SJCRH30 (cell line): ENCODE measurements at regions not wholly inside any gene's neighbourhood (a gene's known extent, or its start where the extent isn't known, plus 50 kb on each side); places are given as distances from the start of the nearest gene placed in this dataset.

ENCODE experiments used
- DNase-seq, 2 experiments: peaks; one replicate each; pipeline ENCODE4 v3.0.0-alpha.2; 2015 to 2020
- H3K27ac ChIP-seq: fragments of 250-450 bp; sonication (Bioruptor Pico); 2 replicates; pipeline ENCODE4 v1.5.1; 2020; ENCODE audit warnings: mild to moderate bottlenecking, moderate library complexity
- H3K27me3 ChIP-seq: fragments of 250-450 bp; sonication (Bioruptor Pico); 2 replicates; pipeline ENCODE4 v1.5.1; 2020; ENCODE audit warnings: mild to moderate bottlenecking, moderate library complexity
- H3K36me3 ChIP-seq: fragments of 250-450 bp; sonication (Bioruptor Pico); 2 replicates; pipeline ENCODE4 v1.5.1; 2020; ENCODE audit warnings: mild to moderate bottlenecking, moderate library complexity
- H3K4me1 ChIP-seq: fragments of 250-450 bp; sonication (Bioruptor Pico); 2 replicates; pipeline ENCODE4 v1.5.1; 2020; ENCODE audit warnings: mild to moderate bottlenecking, moderate library complexity
- H3K4me3 ChIP-seq: fragments of 250-450 bp; sonication (Bioruptor Pico); 2 replicates; pipeline ENCODE4 v1.5.1; 2020; ENCODE audit warnings: mild to moderate bottlenecking, moderate library complexity
- H3K9me3 ChIP-seq: fragments of 250-450 bp; sonication (Bioruptor Pico); replicated peaks from 2 replicates; pipeline ENCODE4 v1.5.1; 2020; ENCODE audit warnings: mild to moderate bottlenecking, moderate library complexity

DNA sequence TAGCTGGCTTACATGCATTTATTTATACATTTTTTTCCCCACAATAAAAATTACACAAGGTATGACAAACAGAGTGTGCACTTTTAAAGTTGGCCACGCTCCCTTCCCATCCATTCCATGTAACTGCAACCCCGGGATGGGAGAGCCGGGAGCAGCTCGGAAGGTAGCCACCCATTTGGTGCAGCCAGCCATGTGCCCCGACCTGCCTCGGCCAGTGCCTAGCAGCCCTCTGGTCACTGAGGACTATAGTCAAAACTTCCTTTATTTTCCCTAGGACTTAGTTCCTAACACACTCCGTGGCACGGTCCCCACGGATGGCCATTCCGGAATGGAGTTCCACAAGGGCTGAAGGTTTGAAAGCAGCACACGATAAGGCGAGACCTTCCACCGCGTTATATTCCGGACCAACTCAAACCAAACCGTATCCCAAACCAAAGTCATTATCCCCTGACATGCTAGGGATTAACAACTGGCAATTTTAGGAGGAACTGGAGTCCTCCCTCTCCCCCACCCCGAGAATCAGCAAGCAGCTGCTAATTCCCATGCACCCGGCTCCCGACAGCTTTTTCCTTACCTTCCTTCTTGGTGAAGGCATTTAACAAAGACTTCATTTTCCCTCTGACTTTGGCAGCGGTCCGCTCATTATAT, 426.4 kb downstream of the SHANK2 start:
- Histone ChIP-seq H3K9me3 (no peaks in the 10 kb centered on the region), H3K4me1 (no peaks in the 10 kb centered on the region), H3K36me3 (no peaks in the 10 kb centered on the region), H3K27me3 (peaks cover 4% of the 10 kb centered on the region; the same call in 1 of the 2 replicates), H3K4me3 (no peak overlapping the region), H3K27ac (no peak overlapping the region)
- DNase-seq, result no peak

DNA sequence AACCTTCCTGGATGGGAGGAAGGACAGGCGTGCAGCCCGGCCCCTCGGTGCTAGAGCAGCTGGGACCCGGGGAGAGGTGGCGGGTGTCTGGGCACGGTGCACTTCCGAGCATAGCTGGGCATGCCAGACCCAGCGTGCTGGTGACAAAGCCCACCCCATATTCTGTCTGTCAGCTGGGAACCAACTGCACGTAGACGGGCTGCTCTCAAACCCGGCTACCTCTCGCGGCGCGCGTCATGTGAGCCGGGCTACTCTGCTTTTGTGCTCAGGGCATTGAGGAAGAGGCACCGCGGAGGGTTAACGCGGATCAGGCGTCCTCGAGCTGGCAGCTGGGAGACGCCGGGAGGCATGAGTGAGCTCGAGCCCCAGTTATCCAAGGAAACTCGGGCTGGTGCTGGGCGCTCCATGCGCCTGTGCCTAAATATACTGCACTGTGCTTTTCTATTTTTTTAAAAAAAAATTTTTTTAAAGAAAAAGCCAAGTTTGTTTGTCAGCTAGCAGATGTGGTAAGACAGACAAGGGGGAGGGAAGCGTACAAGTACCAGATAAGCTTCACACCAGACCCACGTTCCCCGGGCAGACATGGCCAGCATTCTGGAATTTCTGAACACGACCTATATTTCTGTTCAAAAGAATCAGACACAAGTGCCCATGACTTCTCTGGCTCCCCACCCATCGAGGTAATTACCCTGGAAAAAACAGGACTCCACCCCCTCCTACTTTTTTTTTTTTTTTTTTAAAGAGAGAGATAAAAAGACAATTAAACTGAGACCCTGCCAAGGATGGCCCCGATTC, 425.6 kb downstream of the SHANK2 start:
- no peaks in the 10 kb centered on the region for H3K4me1 ChIP-seq
- peaks cover 4% of the 10 kb centered on the region; the same call in 1 of the 2 replicates for H3K27me3 ChIP-seq
- H3K27ac ChIP-seq, result no peak overlapping the region
- DNase-seq, result no peak
- H3K4me3 ChIP-seq, result no peak overlapping the region
- H3K9me3 ChIP-seq, result no peaks in the 10 kb centered on the region
- no peaks in the 10 kb centered on the region for H3K36me3 ChIP-seq

DNA sequence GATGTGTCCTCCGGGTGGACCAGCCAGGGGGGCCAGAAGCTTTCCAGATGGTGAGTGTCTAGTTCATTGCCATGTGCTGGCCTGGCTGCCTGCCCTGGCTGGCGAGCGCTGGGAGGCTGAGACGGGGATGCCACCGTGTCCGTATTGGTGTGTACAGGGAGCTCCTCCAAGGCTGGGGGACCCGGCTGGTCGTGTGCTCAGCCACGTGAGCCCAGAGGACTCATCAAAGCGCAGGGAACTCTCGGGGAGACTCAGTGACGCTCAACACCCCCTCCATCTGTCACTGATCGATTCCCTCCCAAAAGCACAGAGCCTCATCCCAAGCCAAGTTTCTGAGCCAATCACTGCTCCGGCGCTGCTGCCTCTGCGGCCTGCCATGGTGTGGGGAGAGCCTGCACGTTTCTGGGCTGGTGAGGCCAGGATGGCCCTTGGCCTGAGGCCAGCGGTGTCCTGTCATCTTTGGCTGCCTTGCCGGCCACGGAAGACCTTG, 423.7 kb downstream of the SHANK2 start:
- Histone ChIP-seq H3K27me3 (peaks cover 4% of the 10 kb centered on the region; the same call in 1 of the 2 replicates), H3K36me3 (no peaks in the 10 kb centered on the region), H3K9me3 (no peaks in the 10 kb centered on the region), H3K27ac (no peak overlapping the region), H3K4me3 (no peak overlapping the region), H3K4me1 (no peaks in the 10 kb centered on the region)
- no peak for DNase-seq

DNA sequence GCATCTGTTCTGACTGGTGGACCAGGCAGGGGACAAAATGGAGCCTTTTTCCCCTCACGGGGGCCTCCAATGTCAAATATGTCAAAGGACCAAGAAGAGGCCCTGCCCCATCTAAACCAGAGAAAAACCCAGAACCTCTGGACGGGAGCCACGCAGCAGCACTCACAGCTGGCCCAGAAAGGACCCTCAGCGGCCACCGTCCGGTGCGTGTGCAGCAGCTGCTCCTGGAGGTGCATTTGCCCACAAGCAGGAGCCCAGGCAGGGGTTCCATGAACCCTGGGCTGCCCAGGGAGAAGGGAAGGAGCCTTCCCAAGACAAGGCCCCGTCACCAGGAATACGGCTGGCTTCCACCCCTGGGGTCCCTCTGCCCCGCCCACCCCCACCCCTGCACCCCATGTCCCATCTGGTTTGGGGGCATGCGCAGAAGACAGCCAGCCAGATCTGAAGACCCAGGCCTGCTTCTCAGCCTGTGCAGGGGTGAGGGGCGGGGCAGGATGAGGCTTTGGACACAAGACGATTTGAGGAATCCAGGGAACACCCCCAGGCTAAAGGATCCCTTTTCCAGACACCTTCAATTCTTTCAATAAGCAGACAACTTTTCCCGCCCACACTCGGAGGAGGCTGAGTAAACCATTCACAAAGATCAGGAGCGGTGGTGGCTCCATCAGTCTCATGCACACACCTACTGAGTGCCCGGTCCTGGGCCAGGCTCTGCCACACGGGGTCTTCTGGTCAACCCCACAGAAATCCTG, 423.1 kb downstream of the SHANK2 start:
- H3K4me1 ChIP-seq, result no peaks in the 10 kb centered on the region
- H3K27me3 ChIP-seq, result peaks cover 4% of the 10 kb centered on the region; the same call in 1 of the 2 replicates
- no peaks in the 10 kb centered on the region for H3K9me3 ChIP-seq
- H3K36me3 ChIP-seq, result no peaks in the 10 kb centered on the region
- no peak overlapping the region for H3K4me3 ChIP-seq
- DNase-seq, result no peak
- no peak overlapping the region for H3K27ac ChIP-seq

DNA sequence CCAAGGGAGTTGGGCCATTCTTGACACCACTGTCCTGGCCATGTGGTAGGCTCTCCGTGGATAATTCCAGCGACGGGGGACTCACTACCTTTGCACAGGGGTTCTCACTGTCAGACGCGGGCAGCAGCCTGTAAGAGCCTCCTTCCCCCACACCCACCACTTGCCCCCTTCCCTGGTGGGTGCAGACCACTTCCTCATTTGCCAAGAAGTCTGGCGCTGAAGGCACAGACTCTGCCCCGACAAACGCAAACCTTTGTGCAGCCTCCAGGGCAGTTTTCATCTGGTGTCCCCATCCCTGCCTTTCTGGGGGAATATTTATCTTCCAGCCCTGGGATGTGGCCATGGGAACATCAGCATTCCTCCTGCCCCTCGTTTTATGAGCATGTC, 422.5 kb downstream of the SHANK2 start:
- Histone ChIP-seq H3K27me3 (peaks cover 4% of the 10 kb centered on the region; the same call in 1 of the 2 replicates), H3K4me3 (no peak overlapping the region), H3K9me3 (no peaks in the 10 kb centered on the region), H3K36me3 (no peaks in the 10 kb centered on the region), H3K4me1 (no peaks in the 10 kb centered on the region), H3K27ac (no peak overlapping the region)
- no peak for DNase-seq

DNA sequence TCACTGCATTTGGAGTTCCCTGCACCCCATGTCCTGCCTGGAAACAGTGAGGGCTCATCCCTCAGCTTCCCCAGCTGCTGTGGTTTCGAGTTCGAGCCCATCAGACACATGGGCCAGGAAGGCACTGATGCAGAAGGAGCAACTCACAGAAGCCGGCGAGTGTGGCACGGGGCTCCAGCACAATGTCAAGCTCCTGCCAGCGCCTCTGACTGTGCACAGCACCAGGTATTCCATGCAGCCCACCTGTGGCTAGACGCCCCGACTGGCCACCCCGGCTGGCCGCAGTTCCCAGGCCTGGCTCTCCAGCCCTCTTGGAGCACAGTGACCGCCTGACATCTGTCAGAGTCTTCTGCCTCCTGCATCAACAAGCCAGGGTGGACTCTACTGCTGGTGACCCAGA, 419.4 kb downstream of the SHANK2 start:
- Histone ChIP-seq H3K36me3 (no peaks in the 10 kb centered on the region), H3K27me3 (no peaks in the 10 kb centered on the region), H3K4me1 (no peaks in the 10 kb centered on the region), H3K27ac (no peak overlapping the region), H3K4me3 (no peak overlapping the region), H3K9me3 (no peaks in the 10 kb centered on the region)
- DNase-seq, result no peak

DNA sequence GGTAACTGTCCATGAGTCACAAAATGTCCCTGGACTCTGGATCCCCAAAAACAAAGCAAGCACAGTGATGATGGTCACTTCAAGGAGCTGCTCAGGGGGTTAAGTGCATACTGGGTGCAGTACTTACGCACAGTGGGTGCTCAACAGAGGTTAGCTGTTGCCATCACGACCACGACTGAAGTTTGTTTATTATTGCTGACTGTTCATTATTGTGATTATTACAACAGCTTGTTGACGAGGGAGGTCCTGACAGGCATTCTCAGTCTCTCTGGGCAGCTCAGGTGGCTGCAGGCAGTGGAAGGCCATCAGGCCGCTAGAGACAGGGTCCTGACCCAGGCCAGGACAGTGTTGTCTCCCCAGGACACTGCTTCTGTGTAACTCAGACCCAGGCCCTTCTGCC, 418.8 kb downstream of the SHANK2 start:
- Histone ChIP-seq H3K27ac (no peak overlapping the region), H3K4me1 (no peaks in the 10 kb centered on the region), H3K9me3 (no peaks in the 10 kb centered on the region), H3K27me3 (no peaks in the 10 kb centered on the region), H3K4me3 (no peak overlapping the region), H3K36me3 (no peaks in the 10 kb centered on the region)
- no peak for DNase-seq

DNA sequence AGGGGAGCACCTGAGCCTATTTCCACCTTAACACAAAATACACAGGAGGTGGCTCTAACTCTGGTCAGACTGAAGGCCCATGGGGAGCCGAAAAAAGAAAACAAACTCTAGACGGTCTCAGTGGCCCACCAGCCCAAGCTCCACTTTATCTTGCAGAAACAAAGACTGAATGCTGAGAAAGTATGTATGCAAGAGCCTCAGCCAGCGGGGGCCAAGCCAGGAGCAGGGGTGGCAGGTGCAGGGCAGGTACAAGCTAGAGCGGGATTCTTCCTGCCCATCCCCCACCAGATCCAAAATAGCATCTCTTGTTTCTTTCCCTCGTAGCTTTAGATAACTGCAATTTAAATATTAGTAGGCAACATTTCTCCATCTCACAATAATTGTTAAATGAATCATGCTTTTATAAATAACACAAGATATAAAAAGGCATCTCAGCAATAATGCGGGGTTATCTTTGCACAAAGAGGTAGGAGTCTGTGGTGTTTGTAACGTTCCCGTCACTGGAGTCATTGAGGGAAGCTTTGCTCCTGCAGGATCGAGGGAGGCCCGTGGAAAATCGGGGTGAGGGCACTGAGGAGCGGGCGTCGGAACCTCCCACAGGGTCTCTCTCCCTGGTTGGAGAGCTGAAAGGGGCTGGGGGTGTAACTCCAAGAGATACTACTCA, 418.0 kb downstream of the SHANK2 start:
- no peak overlapping the region for H3K4me3 ChIP-seq
- H3K27ac ChIP-seq, result no peak overlapping the region
- no peaks in the 10 kb centered on the region for H3K36me3 ChIP-seq
- DNase-seq, result no peak
- no peaks in the 10 kb centered on the region for H3K4me1 ChIP-seq
- no peaks in the 10 kb centered on the region for H3K9me3 ChIP-seq
- no peaks in the 10 kb centered on the region for H3K27me3 ChIP-seq

DNA sequence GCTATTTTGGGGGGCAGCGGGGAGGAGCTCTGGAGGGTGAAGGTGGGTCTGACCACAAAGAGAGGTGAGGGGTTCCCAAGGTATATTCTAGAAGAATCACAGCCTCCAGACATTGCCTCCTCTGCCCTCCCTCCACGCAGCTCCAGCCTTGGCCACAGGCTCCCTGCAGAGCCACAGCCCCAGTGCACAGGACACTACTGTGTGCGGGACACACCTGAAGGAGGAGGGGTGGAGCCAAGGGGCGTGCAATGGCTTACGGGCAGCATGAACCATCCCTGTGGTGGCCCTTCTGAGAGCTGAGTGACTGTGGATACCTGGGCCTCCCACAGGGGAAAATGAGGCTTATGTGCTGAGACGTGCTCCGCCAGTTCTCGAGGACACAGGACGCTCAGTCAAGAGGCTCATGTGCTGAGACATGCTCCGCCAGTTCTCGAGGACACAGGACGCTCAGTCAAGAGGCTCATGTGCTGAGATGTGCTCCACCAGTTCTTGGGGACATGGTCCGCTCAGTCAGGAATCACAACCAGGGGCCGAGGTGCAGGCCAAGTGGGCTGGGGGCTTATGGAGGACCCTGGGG, 417.3 kb downstream of the SHANK2 start:
- H3K9me3 ChIP-seq, result no peaks in the 10 kb centered on the region

DNA sequence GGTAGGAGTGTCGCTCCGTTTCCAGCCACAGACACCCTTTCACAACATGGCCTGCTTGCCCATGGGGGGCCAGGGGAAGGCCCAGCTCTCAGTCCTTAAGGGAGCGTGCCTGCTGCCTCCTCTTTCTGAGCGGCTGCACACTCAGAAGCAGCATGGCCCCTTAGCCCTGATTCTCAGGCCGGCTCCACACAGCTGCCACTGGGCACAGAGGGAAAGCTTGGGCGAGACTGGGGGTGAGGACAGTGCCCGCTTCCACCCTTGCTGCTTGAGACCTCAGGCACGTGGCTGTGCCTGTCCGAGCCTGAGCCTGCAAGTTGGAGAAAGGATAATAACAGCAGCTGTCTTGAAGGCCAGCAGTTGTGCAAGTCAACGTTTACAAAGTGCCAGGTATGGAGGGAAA, 416.3 kb downstream of the SHANK2 start:
- Histone ChIP-seq H3K9me3 (no peaks in the 10 kb centered on the region), H3K4me1 (no peaks in the 10 kb centered on the region)

More for the DNA sequence above, 417.3 kb downstream of the SHANK2 start:
- no peaks in the 10 kb centered on the region for H3K27me3 ChIP-seq
- H3K4me3 ChIP-seq, result no peak overlapping the region
- no peak overlapping the region for H3K27ac ChIP-seq
- H3K36me3 ChIP-seq, result no peaks in the 10 kb centered on the region
- H3K4me1 ChIP-seq, result no peaks in the 10 kb centered on the region
- DNase-seq, result no peak

DNA sequence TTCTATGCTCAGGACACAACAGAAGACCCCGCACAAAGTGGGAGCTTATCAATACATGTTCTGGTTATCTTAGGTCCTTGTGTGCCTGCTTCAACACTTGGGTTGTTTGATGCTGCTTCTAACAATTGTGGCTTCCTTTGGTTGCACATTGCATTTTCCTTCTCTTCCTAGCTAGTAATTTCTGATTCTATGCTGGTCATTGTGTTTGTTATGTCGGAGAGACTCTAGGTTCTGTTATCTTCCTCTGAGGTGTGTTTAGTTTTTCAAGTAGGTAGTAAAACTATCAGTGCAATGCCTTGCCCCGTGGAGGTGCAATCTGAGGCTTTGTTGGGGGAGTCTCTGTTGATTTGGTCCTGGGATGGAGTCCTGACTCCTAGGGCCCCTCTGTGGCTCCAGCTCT, 414.2 kb downstream of the SHANK2 start:
- DNase-seq, result no peak
- no peaks in the 10 kb centered on the region for H3K9me3 ChIP-seq
- H3K4me3 ChIP-seq, result no peak overlapping the region
- H3K27ac ChIP-seq, result no peak overlapping the region
- no peaks in the 10 kb centered on the region for H3K4me1 ChIP-seq
- no peaks in the 10 kb centered on the region for H3K36me3 ChIP-seq
- no peaks in the 10 kb centered on the region for H3K27me3 ChIP-seq

More for the DNA sequence above, 416.3 kb downstream of the SHANK2 start:
- Histone ChIP-seq H3K27me3 (no peaks in the 10 kb centered on the region), H3K4me3 (no peak overlapping the region), H3K36me3 (no peaks in the 10 kb centered on the region), H3K27ac (no peak overlapping the region)
- DNase-seq, result no peak

DNA sequence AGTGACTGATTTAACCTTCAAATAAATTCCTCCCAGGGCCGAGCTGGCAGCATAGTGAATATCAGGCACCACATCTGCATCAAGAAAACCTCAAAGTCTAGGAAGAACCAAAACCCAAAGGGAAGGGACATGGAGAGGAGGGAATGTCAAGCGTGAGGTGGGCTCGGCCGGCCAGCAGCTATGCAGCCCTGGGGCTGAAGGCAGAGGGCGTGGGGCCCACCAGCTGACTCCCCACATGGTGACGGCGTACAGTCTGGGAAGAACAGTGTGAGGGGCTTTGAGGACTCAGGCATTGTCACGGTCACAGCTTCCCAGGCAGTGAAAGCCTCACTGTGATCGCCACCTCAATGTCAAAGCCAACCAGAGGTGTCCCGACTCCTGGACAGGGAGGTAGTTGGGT, 412.5 kb downstream of the SHANK2 start:
- Histone ChIP-seq H3K27ac (no peak overlapping the region), H3K27me3 (no peaks in the 10 kb centered on the region), H3K9me3 (no peaks in the 10 kb centered on the region), H3K4me1 (no peaks in the 10 kb centered on the region), H3K4me3 (no peak overlapping the region), H3K36me3 (no peaks in the 10 kb centered on the region)
- DNase-seq, result no peak

DNA sequence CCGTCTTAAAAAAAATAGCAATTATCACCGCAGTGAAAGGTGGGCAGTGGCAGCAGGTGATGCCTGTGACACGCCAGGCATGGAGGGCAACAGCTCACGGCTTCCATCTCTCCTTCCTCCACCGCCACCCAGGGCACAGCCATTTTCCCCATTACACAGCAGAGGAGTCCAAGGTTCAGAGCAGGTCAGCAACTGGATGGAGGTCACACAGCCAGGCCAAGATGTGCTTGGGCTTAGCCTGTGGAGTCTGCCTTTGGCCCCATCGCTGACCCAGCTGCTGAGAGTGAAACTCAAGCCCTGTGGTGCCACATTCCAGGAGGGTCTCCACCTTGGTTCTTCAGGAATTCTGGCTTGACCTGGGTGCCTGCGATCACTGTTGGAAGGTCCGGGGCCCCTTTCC, 411.1 kb downstream of the SHANK2 start:
- Histone ChIP-seq H3K4me1 (no peaks in the 10 kb centered on the region), H3K27ac (no peak overlapping the region), H3K9me3 (no peaks in the 10 kb centered on the region), H3K36me3 (no peaks in the 10 kb centered on the region), H3K4me3 (no peak overlapping the region), H3K27me3 (no peaks in the 10 kb centered on the region)
- no peak for DNase-seq

DNA sequence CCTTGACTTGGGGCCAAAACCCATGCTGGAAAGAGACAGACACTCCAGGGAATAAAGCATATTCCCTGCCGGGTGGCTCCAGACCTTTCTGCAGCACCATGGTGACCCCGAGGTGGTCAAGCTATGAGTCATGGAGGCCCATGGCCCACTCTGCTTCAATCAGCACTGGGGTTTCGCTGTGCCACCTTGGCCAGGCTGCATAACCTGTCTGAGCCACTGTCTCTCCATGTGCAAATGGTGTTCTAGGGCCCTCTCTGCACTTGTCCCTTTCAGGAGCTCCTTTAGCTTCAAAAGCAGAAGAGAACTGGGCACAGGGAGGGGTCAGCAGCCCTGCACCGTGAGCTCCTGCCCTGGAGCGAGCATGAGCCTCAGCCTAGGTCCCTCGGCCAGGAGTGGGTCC, 410.1 kb downstream of the SHANK2 start:
- H3K36me3 ChIP-seq, result no peaks in the 10 kb centered on the region
- H3K4me3 ChIP-seq, result no peak overlapping the region
- no peaks in the 10 kb centered on the region for H3K27me3 ChIP-seq
- no peaks in the 10 kb centered on the region for H3K4me1 ChIP-seq
- no peak for DNase-seq
- no peaks in the 10 kb centered on the region for H3K9me3 ChIP-seq
- no peak overlapping the region for H3K27ac ChIP-seq
